Stomach (tissue), 4 donors: ENCODE measurements at regions not wholly inside any gene's neighbourhood (a gene's known extent, or its start where the extent isn't known, plus 50 kb on each side); places are given as distances from the start of the nearest gene placed in this dataset.

Source experiments
- EP300 ChIP-seq: sonication (generic); formaldehyde crosslinking; IDR thresholded peaks from one replicate; pipeline ENCODE4 v1.6.1; 2017; ENCODE audit warnings: antibody characterized with exemption
- POLR2A ChIP-seq, 4 donors: fragments of 450-650 bp; IDR thresholded peaks; one replicate each; pipeline ENCODE4 v1.6.1; 2016; ENCODE audit warnings: antibody characterized with exemption in 4 of 4, control low read depth in 2 of 4, mild to moderate bottlenecking in 1 of 4, moderate library complexity in 1 of 4
- TF ChIP-seq, protein P1 (sequence below), 7 experiments: fragments of 450-650 bp in 4 of 7; fragments of 200-600 bp in 3 of 7; sonication (generic) in 3 of 7; IDR thresholded peaks; one replicate each; pipeline ENCODE4 v1.5.1; 2016 to 2019; ENCODE audit warnings: antibody characterized with exemption in 7 of 7, control low read depth in 2 of 7, mild to moderate bottlenecking in 1 of 7

DNA sequence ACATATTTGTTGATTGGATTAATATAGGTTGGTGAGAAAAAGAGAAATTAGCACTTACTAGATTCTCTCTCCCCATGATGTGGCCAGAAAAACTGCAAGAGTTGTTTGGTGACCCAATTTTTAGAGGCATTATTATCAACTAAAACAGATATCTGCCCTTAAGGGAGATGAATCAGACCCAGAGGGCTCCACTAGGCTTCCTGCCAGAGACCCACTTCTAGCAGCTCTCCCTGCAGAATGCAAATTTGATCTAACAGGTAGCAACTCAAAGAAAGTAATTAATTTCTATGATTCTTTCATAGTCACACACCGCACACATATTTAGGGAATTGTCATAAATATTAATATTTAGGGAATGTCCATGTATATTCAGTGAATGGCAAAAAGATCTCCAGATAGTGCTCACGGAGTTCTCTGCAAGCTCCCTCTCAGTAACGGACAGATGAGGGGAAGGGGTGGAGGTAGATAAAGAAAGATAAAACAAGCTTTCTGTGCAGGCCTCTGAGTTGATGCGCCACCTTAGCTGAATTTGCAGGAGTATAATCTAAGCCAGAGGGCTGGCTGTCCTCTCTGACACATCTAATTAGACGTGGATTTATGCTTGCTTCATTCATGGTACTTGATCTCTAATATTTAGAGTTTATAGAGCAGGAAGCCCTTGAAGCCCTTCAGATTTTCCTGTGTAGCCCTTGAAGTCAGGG lies 84.1 kb upstream of the CCDC190 start:
- TF ChIP-seq, protein P1, sequence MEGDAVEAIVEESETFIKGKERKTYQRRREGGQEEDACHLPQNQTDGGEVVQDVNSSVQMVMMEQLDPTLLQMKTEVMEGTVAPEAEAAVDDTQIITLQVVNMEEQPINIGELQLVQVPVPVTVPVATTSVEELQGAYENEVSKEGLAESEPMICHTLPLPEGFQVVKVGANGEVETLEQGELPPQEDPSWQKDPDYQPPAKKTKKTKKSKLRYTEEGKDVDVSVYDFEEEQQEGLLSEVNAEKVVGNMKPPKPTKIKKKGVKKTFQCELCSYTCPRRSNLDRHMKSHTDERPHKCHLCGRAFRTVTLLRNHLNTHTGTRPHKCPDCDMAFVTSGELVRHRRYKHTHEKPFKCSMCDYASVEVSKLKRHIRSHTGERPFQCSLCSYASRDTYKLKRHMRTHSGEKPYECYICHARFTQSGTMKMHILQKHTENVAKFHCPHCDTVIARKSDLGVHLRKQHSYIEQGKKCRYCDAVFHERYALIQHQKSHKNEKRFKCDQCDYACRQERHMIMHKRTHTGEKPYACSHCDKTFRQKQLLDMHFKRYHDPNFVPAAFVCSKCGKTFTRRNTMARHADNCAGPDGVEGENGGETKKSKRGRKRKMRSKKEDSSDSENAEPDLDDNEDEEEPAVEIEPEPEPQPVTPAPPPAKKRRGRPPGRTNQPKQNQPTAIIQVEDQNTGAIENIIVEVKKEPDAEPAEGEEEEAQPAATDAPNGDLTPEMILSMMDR (IDR thresholded peaks at IDR 0.05) = no peak
- no peak for TF ChIP-seq POLR2A (IDR thresholded peaks at IDR 0.05)
- no peak for TF ChIP-seq EP300
